Neutrophil (primary cell): ENCODE measurements at regions not wholly inside any gene's neighbourhood (a gene's known extent, or its start where the extent isn't known, plus 50 kb on each side); places are given as distances from the start of the nearest gene placed in this dataset.

ENCODE experiments used
- H3K27ac ChIP-seq: fragments of 200-600 bp; sonication (generic); 2 replicates; pipeline ENCODE4 v1.5.1; 2016; ENCODE audit warnings: mild to moderate bottlenecking, moderate library complexity
- H3K27me3 ChIP-seq: fragments of 200-600 bp; sonication (generic); 2 replicates; pipeline ENCODE4 v1.6.0; 2016; ENCODE audit warnings: mild to moderate bottlenecking
- H3K36me3 ChIP-seq: fragments of 200-600 bp; sonication (generic); 2 replicates; pipeline ENCODE4 v1.5.1; 2017
- H3K4me1 ChIP-seq, 2 experiments: fragments of 200-600 bp in 1 of 2; sonication (generic) in 1 of 2; 1 replicate in 1 of 2; 2 replicates in 1 of 2; pipeline versions ENCODE4 v1.5.1 to v1.6.1; 2013 to 2016; ENCODE audit warnings: low read depth in 1 of 2, low read length in 1 of 2, mild to moderate bottlenecking in 1 of 2, moderate library complexity in 1 of 2; ENCODE audit not compliant: control insufficient read depth in 1 of 2, insufficient read depth in 1 of 2
- H3K4me3 ChIP-seq, 2 experiments: fragments of 200-600 bp in 1 of 2; sonication (generic) in 1 of 2; 1 replicate in 1 of 2; 2 replicates in 1 of 2; pipeline ENCODE4 v1.5.1; 2013 to 2016; ENCODE audit warnings: low read depth in 1 of 2, low read length in 1 of 2, mild to moderate bottlenecking in 1 of 2, moderate library complexity in 1 of 2
- H3K9me3 ChIP-seq: fragments of 200-600 bp; sonication (generic); 2 replicates; pipeline ENCODE4 v1.5.1; 2016
- CTCF ChIP-seq: fragments of 200-600 bp; sonication (generic); IDR thresholded peaks from 2 replicates; pipeline ENCODE4 v1.5.1; 2016; ENCODE audit warnings: antibody characterized with exemption

- Histone ChIP-seq H3K4me3 (no peak overlapping the region), H3K27ac (no peak overlapping the region), H3K4me1 (peaks cover 5% of the 10 kb centered on the region in 2 experiments), H3K9me3 (no peaks in the 10 kb centered on the region), H3K27me3 (no peaks in the 10 kb centered on the region), H3K36me3 (no peaks in the 10 kb centered on the region)
- no peak for TF ChIP-seq CTCF
Measured at GRCh38 chr3:170711786-170712185, 125.9 kb upstream of the SLC7A14 start.

DNA sequence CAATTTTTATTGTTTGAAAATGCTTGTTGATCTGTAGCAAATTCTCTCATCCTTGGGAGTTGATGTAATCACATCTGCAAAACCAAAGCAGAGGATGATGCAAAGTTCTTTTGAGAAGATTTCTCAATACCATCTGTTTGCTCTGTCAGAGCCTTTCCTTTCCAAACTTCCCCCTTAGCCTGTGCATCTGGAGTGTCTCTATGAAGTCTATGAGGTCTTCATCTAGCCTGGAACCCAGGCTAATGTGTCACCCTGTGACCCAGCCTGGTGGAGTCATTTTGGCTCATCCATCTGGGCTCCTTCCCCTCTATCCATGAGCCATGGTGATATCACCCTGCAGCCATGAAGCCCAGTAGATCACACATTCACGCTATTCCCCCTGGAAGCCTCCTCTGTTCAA, 123.2 kb upstream of the SLC7A14 start:
- Histone ChIP-seq H3K27ac (no peak overlapping the region), H3K27me3 (no peaks in the 10 kb centered on the region), H3K4me3 (no peak overlapping the region), H3K36me3 (no peaks in the 10 kb centered on the region), H3K9me3 (no peaks in the 10 kb centered on the region), H3K4me1 (peaks cover 5% of the 10 kb centered on the region in 2 experiments)
- TF ChIP-seq CTCF, result no peak

- Histone ChIP-seq H3K9me3 (no peaks in the 10 kb centered on the region), H3K36me3 (no peaks in the 10 kb centered on the region), H3K4me3 (no peak overlapping the region), H3K27ac (no peak overlapping the region), H3K4me1 (peaks cover 5% of the 10 kb centered on the region in 2 experiments), H3K27me3 (no peaks in the 10 kb centered on the region)
- no peak for TF ChIP-seq CTCF
Measured at GRCh38 chr3:170707899-170708298, 122.0 kb upstream of the SLC7A14 start.

- peaks cover 5% of the 10 kb centered on the region in 2 experiments for H3K4me1 ChIP-seq
- no peaks in the 10 kb centered on the region for H3K36me3 ChIP-seq
- no peaks in the 10 kb centered on the region for H3K27me3 ChIP-seq
- H3K4me3 ChIP-seq, result no peak overlapping the region
- H3K27ac ChIP-seq, result no peak overlapping the region
- no peak for TF ChIP-seq CTCF
- H3K9me3 ChIP-seq, result no peaks in the 10 kb centered on the region
Measured at GRCh38 chr3:170705131-170705530, 119.3 kb upstream of the SLC7A14 start.

DNA sequence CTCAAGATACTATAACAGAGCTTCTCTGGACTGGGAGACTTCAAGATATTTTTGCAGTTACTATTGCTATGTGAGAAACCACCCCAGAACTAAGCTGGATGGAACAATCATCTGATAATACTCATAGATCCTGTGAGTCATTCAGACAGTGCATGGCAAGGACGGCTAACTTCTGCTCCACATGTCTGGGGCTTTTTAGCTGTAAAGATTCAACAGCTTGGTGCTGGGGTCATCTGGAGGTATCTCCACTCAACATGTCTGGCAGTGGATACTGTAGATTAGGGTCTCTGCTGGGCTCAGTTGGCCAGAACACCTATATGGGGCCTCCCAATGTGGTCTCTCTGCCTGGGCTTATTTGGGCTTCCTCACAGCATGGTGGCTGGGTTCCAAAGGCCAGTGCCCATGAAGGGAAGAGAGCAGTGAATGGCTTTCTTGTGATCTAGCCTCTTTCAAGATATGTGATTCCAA, 117.3 kb upstream of the SLC7A14 start:
- H3K27ac ChIP-seq, result no peak overlapping the region
- H3K9me3 ChIP-seq, result no peaks in the 10 kb centered on the region
- H3K4me3 ChIP-seq, result no peak overlapping the region
- TF ChIP-seq CTCF, result no peak
- H3K36me3 ChIP-seq, result no peaks in the 10 kb centered on the region
- no peaks in the 10 kb centered on the region for H3K4me1 ChIP-seq
- H3K27me3 ChIP-seq, result no peaks in the 10 kb centered on the region
